GM12878 (cell line): ENCODE measurements at regions not wholly inside any gene's neighbourhood (a gene's known extent, or its start where the extent isn't known, plus 50 kb on each side); places are given as distances from the start of the nearest gene placed in this dataset.

Experiments
- ATAC-seq: fragments of 200-7000 bp; cut with Tn5 transposase; 3 replicates; pipeline ENCODE4 v1.9.1; 2020; ENCODE audit warnings: mild to moderate bottlenecking, moderate library complexity
- BruUV-seq: library from RNA; stranded (reverse); fragments of 400-500 nt; replicated peaks from 2 replicates; lab custom pipeline; 2021; lab: Mats Ljungman, UMichigan
- CTCF ChIA-PET: fragments of 300-600 bp; sonication (Branson Sonifier 250); formaldehyde crosslinking; extraction: SDS; loops from one replicate; lab custom pipeline; 2021; ENCODE audit warnings: inconsistent platforms; lab: Yijun Ruan, JAX
- POLR2A ChIA-PET: fragments of 350-600 bp; formaldehyde crosslinking; extraction: SDS; loops from one replicate; lab custom pipeline; 2021; ENCODE audit warnings: inconsistent platforms; lab: Charles Lee
- RAD21 ChIA-PET: fragments of 300-600 bp; sonication (Branson Sonifier 250); formaldehyde crosslinking; loops from one replicate; lab custom pipeline; 2023; ENCODE audit warnings: antibody characterized with exemption; ENCODE audit not compliant: unreplicated experiment; lab: Charles Lee
- SMC1A ChIA-PET: fragments of 300-600 bp; sonication (Branson Sonifier 250); formaldehyde crosslinking; loops from one replicate; lab custom pipeline; 2023; ENCODE audit not compliant: unreplicated experiment, uncharacterized antibody; lab: Charles Lee
- DNase-seq: peaks from one replicate; pipeline ENCODE4 v3.0.0-alpha.2; 2011; ENCODE audit warnings: low read depth, low spot score
- FAIRE-seq: peaks from 3 replicates; lab custom pipeline; 2011; peaks lifted over from hg19 to GRCh38; lab: Jason Lieb, UNC
- H2AFZ ChIP-seq: 2 replicates; pipeline ENCODE4 v1.6.0; 2011; ENCODE audit warnings: low read depth, low read length, control low read depth; ENCODE audit not compliant: control insufficient read depth
- H3K27ac ChIP-seq: 2 replicates; pipeline ENCODE4 v1.5.1; 2011; ENCODE audit warnings: control low read depth; ENCODE audit not compliant: control insufficient read depth, insufficient read depth
- H3K27me3 ChIP-seq, 2 experiments: replicated peaks in 1 of 2; 2 replicates each; pipeline versions ENCODE4 v1.6.0 to v1.6.1; 2011; ENCODE audit warnings: low read length in 1 of 2; ENCODE audit not compliant: control insufficient read depth in 2 of 2, insufficient read depth in 2 of 2
- H3K36me3 ChIP-seq, 2 experiments: 2 replicates each; pipeline ENCODE4 v1.5.1; 2011; ENCODE audit warnings: low read length in 1 of 2; ENCODE audit not compliant: control insufficient read depth in 2 of 2, insufficient read depth in 2 of 2
- H3K4me1 ChIP-seq: 2 replicates; pipeline ENCODE4 v1.6.1; 2011; ENCODE audit warnings: mild to moderate bottlenecking, low read length, moderate library complexity, mixed read lengths; ENCODE audit not compliant: control insufficient read depth, insufficient read depth
- H3K4me2 ChIP-seq: 2 replicates; pipeline ENCODE4 v1.6.0; 2011; ENCODE audit warnings: control low read depth; ENCODE audit not compliant: control insufficient read depth, insufficient read depth
- H3K4me3 ChIP-seq: fragments of 200-600 bp; sonication (generic); 2 replicates; pipeline ENCODE4 v1.5.1; 2016
- H3K79me2 ChIP-seq: 2 replicates; pipeline ENCODE4 v1.6.0; 2011; ENCODE audit warnings: low read length; ENCODE audit not compliant: control insufficient read depth, insufficient read depth
- H3K9ac ChIP-seq: 2 replicates; pipeline ENCODE4 v1.8.0; 2011; ENCODE audit warnings: low read length, control low read depth, mixed read lengths; ENCODE audit not compliant: control insufficient read depth, insufficient read depth
- H3K9me3 ChIP-seq: replicated peaks from 3 replicates; pipeline ENCODE4 v1.5.1; 2011; ENCODE audit warnings: mild to moderate bottlenecking, low read length; ENCODE audit not compliant: control insufficient read depth, insufficient read depth
- H4K20me1 ChIP-seq: 2 replicates; pipeline ENCODE4 v1.6.0; 2011; ENCODE audit not compliant: control insufficient read depth, insufficient read depth
- ASH2L ChIP-seq: fragments of 300-600, 200-600 bp; sonication (generic); IDR thresholded peaks from 2 replicates; pipeline ENCODE4 v1.6.1; 2017; ENCODE audit warnings: low read depth, mild to moderate bottlenecking, borderline replicate concordance
- EED ChIP-seq: sonication (generic); IDR thresholded peaks from 2 replicates; pipeline ENCODE4 v1.6.1; 2016; ENCODE audit warnings: antibody characterized with exemption, low read depth
- EGR1 ChIP-seq, 2 experiments: IDR thresholded peaks; 1 replicate in 1 of 2; 2 replicates in 1 of 2; pipeline ENCODE4 v1.6.1; 2011 to 2012; ENCODE audit warnings: low read depth in 2 of 2, low read length in 2 of 2, borderline replicate concordance in 1 of 2, mild to moderate bottlenecking in 1 of 2, moderate library complexity in 1 of 2
- GABPA ChIP-seq: IDR thresholded peaks from 2 replicates; pipeline ENCODE4 v1.6.1; 2014; ENCODE audit warnings: antibody characterized with exemption, low read depth, mild to moderate bottlenecking, inconsistent platforms
- IKZF1 ChIP-seq: fragments of 450-650 bp; conservative IDR thresholded peaks from 2 replicates; pipeline ENCODE4 v1.6.1; 2017; ENCODE audit warnings: antibody characterized with exemption, mild to moderate bottlenecking
- JUND ChIP-seq: IDR thresholded peaks from 2 replicates; pipeline ENCODE4 v1.6.1; 2012; ENCODE audit warnings: low read depth, mild to moderate bottlenecking, low read length, improper control_type of control experiment, moderate library complexity
- POLR2A ChIP-seq: IDR thresholded peaks from 2 replicates; pipeline ENCODE4 v1.6.1; 2011; ENCODE audit warnings: low read depth, mild to moderate bottlenecking, low read length
- RBBP5 ChIP-seq: fragments of 200-600 bp; sonication (generic); conservative IDR thresholded peaks from 2 replicates; pipeline ENCODE4 v1.6.1; 2016
- TARDBP ChIP-seq: IDR thresholded peaks from 2 replicates; pipeline ENCODE4 v1.6.1; 2016; ENCODE audit warnings: borderline replicate concordance
- YBX1 ChIP-seq: fragments of 450-650 bp; IDR thresholded peaks from 2 replicates; pipeline ENCODE4 v1.6.1; 2016; ENCODE audit warnings: antibody characterized with exemption
- ZNF274 ChIP-seq: IDR thresholded peaks from one replicate; pipeline ENCODE4 v1.8.0; 2011; ENCODE audit not compliant: insufficient read length, insufficient read depth
- WGBS: methylation state at CpG from one replicate; pipeline ENCODE4 v1.1.6; 2016; ENCODE audit warnings: low lambda C conversion rate; ENCODE audit not compliant: insufficient replicate concordance, insufficient coverage; ENCODE audit errors: missing lambda C conversion rate; 5-methylcytosine and 5-hydroxymethylcytosine counted together
- in situ Hi-C: fragments of 300-500 bp; cut with MboI; formaldehyde crosslinking; loops from 9 replicates; pipeline ENCODE4 v1.14.3; 2018; ENCODE audit warnings: mixed read lengths
- intact Hi-C: fragments of 100-400 bp; cut with micrococcal nuclease; formaldehyde crosslinking; loops from one replicate; pipeline ENCODE4 v1.14.2; 2022; ENCODE audit not compliant: unreplicated experiment
- TF ChIP-seq, protein P1 (sequence below): fragments of 450-650 bp; IDR thresholded peaks from 2 replicates; pipeline ENCODE4 v1.6.1; 2017; ENCODE audit warnings: mild to moderate bottlenecking, moderate library complexity
- TF ChIP-seq, protein P2 (sequence below), 3 experiments: IDR thresholded peaks in 2 of 3; conservative IDR thresholded peaks in 1 of 3; 2 replicates each; pipeline ENCODE4 v1.5.1; 2011; ENCODE audit warnings: low read depth in 3 of 3, low read length in 3 of 3, mild to moderate bottlenecking in 3 of 3, control low read depth in 2 of 3, moderate library complexity in 2 of 3, inconsistent platforms in 1 of 3, mixed read lengths in 1 of 3; ENCODE audit not compliant: control insufficient read depth in 2 of 3, insufficient read depth in 1 of 3; ENCODE audit errors: extremely low read depth in 1 of 3
- TF ChIP-seq, protein P3 (sequence below): IDR thresholded peaks from 2 replicates; pipeline ENCODE4 v1.6.1; 2012; ENCODE audit warnings: low read depth, low read length, improper control_type of control experiment
- TF ChIP-seq, protein P4 (sequence below): fragments of 450-650 bp; IDR thresholded peaks from 2 replicates; pipeline ENCODE4 v1.6.1; 2017; ENCODE audit warnings: mild to moderate bottlenecking, low read depth, inconsistent platforms; ENCODE audit not compliant: poor library complexity, severe bottlenecking

DNA sequence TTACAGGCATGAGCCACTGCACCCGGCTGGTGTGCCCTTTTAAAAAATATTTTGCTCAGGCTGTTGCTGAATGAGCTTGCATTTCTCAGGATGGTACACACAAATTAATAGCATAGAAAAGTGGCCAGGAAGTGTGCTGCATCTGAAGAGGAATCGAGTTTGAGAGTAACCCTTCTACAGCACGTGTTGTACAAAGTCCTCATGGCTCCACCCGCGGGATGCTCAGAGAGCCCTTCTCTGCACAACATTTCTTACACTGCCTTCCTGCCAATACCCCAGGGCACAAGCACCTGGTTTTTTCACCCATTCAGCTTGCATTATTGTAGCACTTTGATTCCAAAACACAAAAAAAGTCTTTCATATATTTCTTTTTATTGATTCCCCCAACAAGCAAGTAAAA, 90.1 kb upstream of the NEDD4L start:
- SMC1A ChIA-PET, result no interaction called here
- BruUV-seq, result no TSS peak
- RAD21 ChIA-PET, result no interaction called here
- H3K79me2 ChIP-seq, result no peaks in the 10 kb centered on the region
- no peaks in the 10 kb centered on the region for H3K9me3 ChIP-seq
- POLR2A ChIA-PET, result no interaction called here
- H3K27me3 ChIP-seq, result 0 out of 4 replicates have a peak, but pooled peaks cover 0 to 2% of the 10 kb centered on the region in 2 experiments
- no peak overlapping the region for H2AFZ ChIP-seq
- CTCF ChIA-PET, result no interaction called here
- in situ Hi-C loops (no loop called here), intact Hi-C loops (no loop called here)
- no peaks in the 10 kb centered on the region for H3K4me1 ChIP-seq
- DNase-seq (no peak), ATAC-seq (no peak), FAIRE-seq (no peak)
- no peak overlapping the region for H3K9ac ChIP-seq
- no peaks in the 10 kb centered on the region for H4K20me1 ChIP-seq
- H3K27ac ChIP-seq, result no peak overlapping the region
- H3K4me3 ChIP-seq, result no peak overlapping the region
- no peak overlapping the region for H3K4me2 ChIP-seq
- 26% methylated on average over 5 of the region's 5 CpGs for WGBS
- H3K36me3 ChIP-seq, result no peaks in the 10 kb centered on the region
- TF ChIP-seq, protein P1, sequence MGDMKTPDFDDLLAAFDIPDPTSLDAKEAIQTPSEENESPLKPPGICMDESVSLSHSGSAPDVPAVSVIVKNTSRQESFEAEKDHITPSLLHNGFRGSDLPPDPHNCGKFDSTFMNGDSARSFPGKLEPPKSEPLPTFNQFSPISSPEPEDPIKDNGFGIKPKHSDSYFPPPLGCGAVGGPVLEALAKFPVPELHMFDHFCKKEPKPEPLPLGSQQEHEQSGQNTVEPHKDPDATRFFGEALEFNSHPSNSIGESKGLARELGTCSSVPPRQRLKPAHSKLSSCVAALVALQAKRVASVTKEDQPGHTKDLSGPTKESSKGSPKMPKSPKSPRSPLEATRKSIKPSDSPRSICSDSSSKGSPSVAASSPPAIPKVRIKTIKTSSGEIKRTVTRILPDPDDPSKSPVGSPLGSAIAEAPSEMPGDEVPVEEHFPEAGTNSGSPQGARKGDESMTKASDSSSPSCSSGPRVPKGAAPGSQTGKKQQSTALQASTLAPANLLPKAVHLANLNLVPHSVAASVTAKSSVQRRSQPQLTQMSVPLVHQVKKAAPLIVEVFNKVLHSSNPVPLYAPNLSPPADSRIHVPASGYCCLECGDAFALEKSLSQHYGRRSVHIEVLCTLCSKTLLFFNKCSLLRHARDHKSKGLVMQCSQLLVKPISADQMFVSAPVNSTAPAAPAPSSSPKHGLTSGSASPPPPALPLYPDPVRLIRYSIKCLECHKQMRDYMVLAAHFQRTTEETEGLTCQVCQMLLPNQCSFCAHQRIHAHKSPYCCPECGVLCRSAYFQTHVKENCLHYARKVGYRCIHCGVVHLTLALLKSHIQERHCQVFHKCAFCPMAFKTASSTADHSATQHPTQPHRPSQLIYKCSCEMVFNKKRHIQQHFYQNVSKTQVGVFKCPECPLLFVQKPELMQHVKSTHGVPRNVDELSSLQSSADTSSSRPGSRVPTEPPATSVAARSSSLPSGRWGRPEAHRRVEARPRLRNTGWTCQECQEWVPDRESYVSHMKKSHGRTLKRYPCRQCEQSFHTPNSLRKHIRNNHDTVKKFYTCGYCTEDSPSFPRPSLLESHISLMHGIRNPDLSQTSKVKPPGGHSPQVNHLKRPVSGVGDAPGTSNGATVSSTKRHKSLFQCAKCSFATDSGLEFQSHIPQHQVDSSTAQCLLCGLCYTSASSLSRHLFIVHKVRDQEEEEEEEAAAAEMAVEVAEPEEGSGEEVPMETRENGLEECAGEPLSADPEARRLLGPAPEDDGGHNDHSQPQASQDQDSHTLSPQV, result no peak
- TF ChIP-seq EED, result no peak
- TF ChIP-seq, protein P2, sequence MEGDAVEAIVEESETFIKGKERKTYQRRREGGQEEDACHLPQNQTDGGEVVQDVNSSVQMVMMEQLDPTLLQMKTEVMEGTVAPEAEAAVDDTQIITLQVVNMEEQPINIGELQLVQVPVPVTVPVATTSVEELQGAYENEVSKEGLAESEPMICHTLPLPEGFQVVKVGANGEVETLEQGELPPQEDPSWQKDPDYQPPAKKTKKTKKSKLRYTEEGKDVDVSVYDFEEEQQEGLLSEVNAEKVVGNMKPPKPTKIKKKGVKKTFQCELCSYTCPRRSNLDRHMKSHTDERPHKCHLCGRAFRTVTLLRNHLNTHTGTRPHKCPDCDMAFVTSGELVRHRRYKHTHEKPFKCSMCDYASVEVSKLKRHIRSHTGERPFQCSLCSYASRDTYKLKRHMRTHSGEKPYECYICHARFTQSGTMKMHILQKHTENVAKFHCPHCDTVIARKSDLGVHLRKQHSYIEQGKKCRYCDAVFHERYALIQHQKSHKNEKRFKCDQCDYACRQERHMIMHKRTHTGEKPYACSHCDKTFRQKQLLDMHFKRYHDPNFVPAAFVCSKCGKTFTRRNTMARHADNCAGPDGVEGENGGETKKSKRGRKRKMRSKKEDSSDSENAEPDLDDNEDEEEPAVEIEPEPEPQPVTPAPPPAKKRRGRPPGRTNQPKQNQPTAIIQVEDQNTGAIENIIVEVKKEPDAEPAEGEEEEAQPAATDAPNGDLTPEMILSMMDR (IDR thresholded peaks at IDR 0.05 in 2 of 3, conservative IDR thresholded peaks at IDR 0.05 in 1 of 3; ENCODE audit: control insufficient read depth in 2 of 3, extremely low read depth in 1 of 3, insufficient read depth in 1 of 3, low read depth in 3 of 3, low read length in 3 of 3), result no peak
- TF ChIP-seq TARDBP, result no peak
- TF ChIP-seq ASH2L, result no peak
- no peak for TF ChIP-seq IKZF1
- TF ChIP-seq POLR2A, result no peak
- TF ChIP-seq JUND, result no peak
- TF ChIP-seq, protein P3, sequence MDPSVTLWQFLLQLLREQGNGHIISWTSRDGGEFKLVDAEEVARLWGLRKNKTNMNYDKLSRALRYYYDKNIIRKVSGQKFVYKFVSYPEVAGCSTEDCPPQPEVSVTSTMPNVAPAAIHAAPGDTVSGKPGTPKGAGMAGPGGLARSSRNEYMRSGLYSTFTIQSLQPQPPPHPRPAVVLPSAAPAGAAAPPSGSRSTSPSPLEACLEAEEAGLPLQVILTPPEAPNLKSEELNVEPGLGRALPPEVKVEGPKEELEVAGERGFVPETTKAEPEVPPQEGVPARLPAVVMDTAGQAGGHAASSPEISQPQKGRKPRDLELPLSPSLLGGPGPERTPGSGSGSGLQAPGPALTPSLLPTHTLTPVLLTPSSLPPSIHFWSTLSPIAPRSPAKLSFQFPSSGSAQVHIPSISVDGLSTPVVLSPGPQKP, result no peak
- no peak for TF ChIP-seq ZNF274
- TF ChIP-seq, protein P4, sequence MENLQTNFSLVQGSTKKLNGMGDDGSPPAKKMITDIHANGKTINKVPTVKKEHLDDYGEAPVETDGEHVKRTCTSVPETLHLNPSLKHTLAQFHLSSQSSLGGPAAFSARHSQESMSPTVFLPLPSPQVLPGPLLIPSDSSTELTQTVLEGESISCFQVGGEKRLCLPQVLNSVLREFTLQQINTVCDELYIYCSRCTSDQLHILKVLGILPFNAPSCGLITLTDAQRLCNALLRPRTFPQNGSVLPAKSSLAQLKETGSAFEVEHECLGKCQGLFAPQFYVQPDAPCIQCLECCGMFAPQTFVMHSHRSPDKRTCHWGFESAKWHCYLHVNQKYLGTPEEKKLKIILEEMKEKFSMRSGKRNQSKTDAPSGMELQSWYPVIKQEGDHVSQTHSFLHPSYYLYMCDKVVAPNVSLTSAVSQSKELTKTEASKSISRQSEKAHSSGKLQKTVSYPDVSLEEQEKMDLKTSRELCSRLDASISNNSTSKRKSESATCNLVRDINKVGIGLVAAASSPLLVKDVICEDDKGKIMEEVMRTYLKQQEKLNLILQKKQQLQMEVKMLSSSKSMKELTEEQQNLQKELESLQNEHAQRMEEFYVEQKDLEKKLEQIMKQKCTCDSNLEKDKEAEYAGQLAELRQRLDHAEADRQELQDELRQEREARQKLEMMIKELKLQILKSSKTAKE, result no peak
- TF ChIP-seq RBBP5, result no peak
- no peak for TF ChIP-seq GABPA
- TF ChIP-seq EGR1 (IDR thresholded peaks at IDR 0.05; ENCODE audit: borderline replicate concordance in 1 of 2, low read depth in 2 of 2, low read length in 2 of 2), result no peak
- TF ChIP-seq YBX1, result no peak
